Gastroesophageal sphincter (tissue), 4 donors: ENCODE measurements at regions not wholly inside any gene's neighbourhood (a gene's known extent, or its start where the extent isn't known, plus 50 kb on each side); places are given as distances from the start of the nearest gene placed in this dataset.

Experiments used
- ATAC-seq: fragments of 150-250 bp; one replicate; pipeline ENCODE4 v1.9.1; 2016; ENCODE audit warnings: mild to moderate bottlenecking, moderate library complexity
- H3K27ac ChIP-seq, 4 donors: fragments of 200-600 bp; sonication (generic) in 3 of 4; 1 replicate in 3 of 4; 2 replicates in 1 of 4; pipeline ENCODE4 v1.5.1; 2016 to 2019
- H3K27me3 ChIP-seq: fragments of 200-600 bp; sonication (generic); one replicate; pipeline ENCODE4 v1.5.1; 2019
- H3K36me3 ChIP-seq, 2 donors: fragments of 200-600 bp; sonication (generic); one replicate each; pipeline ENCODE4 v1.5.1; 2019; ENCODE audit warnings: control low read depth in 1 of 2
- H3K4me1 ChIP-seq, 3 donors: fragments of 200-600 bp; sonication (generic); 1 replicate in 2 of 3; 2 replicates in 1 of 3; pipeline ENCODE4 v1.5.1; 2016 to 2019; ENCODE audit warnings: control low read depth in 2 of 3
- H3K4me3 ChIP-seq, 2 donors: fragments of 200-600 bp; sonication (generic); one replicate each; pipeline ENCODE4 v1.5.1; 2019; ENCODE audit warnings: mild to moderate bottlenecking in 1 of 2, moderate library complexity in 1 of 2
- H3K9me3 ChIP-seq, 3 donors: fragments of 200-600 bp; sonication (generic); one replicate each; pipeline ENCODE4 v1.5.1; 2017 to 2019; ENCODE audit warnings: control low read depth in 2 of 3
- CTCF ChIP-seq, 4 experiments: fragments of 200-600 bp in 2 of 4; fragments of 450-650 bp in 2 of 4; sonication (generic) in 1 of 4; IDR thresholded peaks; one replicate each; pipeline ENCODE4 v1.5.1; 2017 to 2019; ENCODE audit warnings: antibody characterized with exemption in 4 of 4, mild to moderate bottlenecking in 2 of 4, moderate library complexity in 2 of 4
- EP300 ChIP-seq: sonication (generic); formaldehyde crosslinking; IDR thresholded peaks from one replicate; pipeline ENCODE4 v1.6.1; 2017; ENCODE audit warnings: antibody characterized with exemption, mild to moderate bottlenecking
- POLR2A ChIP-seq, 2 donors: fragments of 450-650 bp; IDR thresholded peaks; one replicate each; pipeline ENCODE4 v1.6.1; 2017; ENCODE audit warnings: antibody characterized with exemption in 2 of 2, mild to moderate bottlenecking in 2 of 2, moderate library complexity in 1 of 2
- POLR2AphosphoS5 ChIP-seq: sonication (generic); formaldehyde crosslinking; IDR thresholded peaks from one replicate; pipeline ENCODE4 v1.6.1; 2017; ENCODE audit warnings: antibody characterized with exemption
- WGBS, 2 donors: methylation state at CpG; one replicate each; pipeline ENCODE4 v1.1.5; 2018; ENCODE audit warnings: low coverage in 1 of 2; 5-methylcytosine and 5-hydroxymethylcytosine counted together

GRCh38 chr20:53748821-53749421, 155.3 kb upstream of the ZNF217 start:
- WGBS, 2 donors = 86 to 95% methylated on average over 5 of the region's 6 CpGs
- H3K27ac ChIP-seq = no peak overlapping the region
- ATAC-seq = no peak
- H3K9me3 ChIP-seq = no peaks in the 10 kb centered on the region
- no peak for TF ChIP-seq CTCF (IDR thresholded peaks at IDR 0.05)
- TF ChIP-seq POLR2AphosphoS5 = no peak
- no peak for TF ChIP-seq EP300
- H3K4me1 ChIP-seq = peaks cover 0 to 15% (median 7%) of the 10 kb centered on the region in 3 donors
- no peaks in the 10 kb centered on the region for H3K27me3 ChIP-seq
- H3K36me3 ChIP-seq = no peaks in the 10 kb centered on the region
- no peak overlapping the region for H3K4me3 ChIP-seq

- 92 to 93% methylated on average over 2 of the region's 2 CpGs for WGBS, 2 donors
- no peaks in the 10 kb centered on the region for H3K27me3 ChIP-seq
- H3K4me1 ChIP-seq = peaks cover 0 to 15% (median 7%) of the 10 kb centered on the region in 3 donors
- ATAC-seq = no peak
- no peaks in the 10 kb centered on the region for H3K9me3 ChIP-seq
- TF ChIP-seq EP300 (no peak), CTCF (IDR thresholded peaks at IDR 0.05) (no peak), POLR2A (IDR thresholded peaks at IDR 0.05) (no peak), POLR2AphosphoS5 (no peak)
- H3K36me3 ChIP-seq = no peaks in the 10 kb centered on the region
- no peak overlapping the region for H3K4me3 ChIP-seq
- H3K27ac ChIP-seq = no peak overlapping the region
Observed at GRCh38 chr20:53748176-53748575, 154.5 kb upstream of the ZNF217 start.

GRCh38 chr20:53743607-53744260, 150.1 kb upstream of the ZNF217 start:
- no peak overlapping the region for H3K27ac ChIP-seq
- WGBS, 2 donors = 76 to 92% methylated on average over 5 to 11 of the region's 12 CpGs
- TF ChIP-seq CTCF (IDR thresholded peaks at IDR 0.05) = no peak
- no peak for TF ChIP-seq POLR2AphosphoS5
- TF ChIP-seq POLR2A (IDR thresholded peaks at IDR 0.05) = no peak
- TF ChIP-seq EP300 = no peak
- ATAC-seq = no peak
- no peaks in the 10 kb centered on the region for H3K36me3 ChIP-seq
- no peaks in the 10 kb centered on the region for H3K27me3 ChIP-seq
- no peaks in the 10 kb centered on the region for H3K9me3 ChIP-seq
- H3K4me3 ChIP-seq = no peak overlapping the region
- H3K4me1 ChIP-seq = no peaks in the 10 kb centered on the region

GRCh38 chr20:53742685-53743081, 149.0 kb upstream of the ZNF217 start:
- TF ChIP-seq EP300 = no peak
- no peak for TF ChIP-seq CTCF (IDR thresholded peaks at IDR 0.05)
- no peak for TF ChIP-seq POLR2AphosphoS5
- TF ChIP-seq POLR2A (IDR thresholded peaks at IDR 0.05) = no peak
- Histone ChIP-seq H3K27me3 (no peaks in the 10 kb centered on the region), H3K36me3 (no peaks in the 10 kb centered on the region), H3K4me3 (no peak overlapping the region), H3K27ac (no peak overlapping the region), H3K4me1 (no peaks in the 10 kb centered on the region), H3K9me3 (no peaks in the 10 kb centered on the region)
- no peak for ATAC-seq
- WGBS, 2 donors = 100% methylated on average over 3 of the region's 3 CpGs

- ATAC-seq = no peak
- Histone ChIP-seq H3K27me3 (no peaks in the 10 kb centered on the region), H3K36me3 (no peaks in the 10 kb centered on the region), H3K4me1 (peaks cover 0 to 2% (median 0%) of the 10 kb centered on the region in 3 donors), H3K4me3 (no peak overlapping the region), H3K9me3 (no peaks in the 10 kb centered on the region), H3K27ac (no peak overlapping the region)
- TF ChIP-seq EP300 (no peak), POLR2AphosphoS5 (no peak), POLR2A (IDR thresholded peaks at IDR 0.05) (no peak), CTCF (IDR thresholded peaks at IDR 0.05) (no peak)
- 100% methylated on average over 2 of the region's 3 CpGs for WGBS, 2 donors
Observed at GRCh38 chr20:53741726-53742028, 148.0 kb upstream of the ZNF217 start.
